Loucy (cell line): ENCODE measurements at regions not wholly inside any gene's neighbourhood (a gene's known extent, or its start where the extent isn't known, plus 50 kb on each side); places are given as distances from the start of the nearest gene placed in this dataset.

Experiments used
- H2AFZ ChIP-seq: fragments of 200-600 bp; sonication (generic); 2 replicates; pipeline ENCODE4 v1.6.0; 2016; ENCODE audit warnings: antibody characterized with exemption, mild to moderate bottlenecking, low read length, moderate library complexity
- H3F3A ChIP-seq: fragments of 200-600 bp; 2 replicates; pipeline ENCODE4 v1.6.0; 2016; ENCODE audit warnings: antibody characterized with exemption, low read depth, mild to moderate bottlenecking
- H3K27me3 ChIP-seq: fragments of 200-600 bp; sonication (generic); 2 replicates; pipeline ENCODE4 v1.6.1; 2014; ENCODE audit warnings: low read length, mild to moderate bottlenecking; ENCODE audit not compliant: insufficient read depth, poor library complexity, severe bottlenecking
- H3K36me3 ChIP-seq: fragments of 200-600 bp; sonication (generic); 2 replicates; pipeline ENCODE4 v1.6.1; 2016; ENCODE audit warnings: low read length; ENCODE audit not compliant: insufficient read depth
- H3K4me1 ChIP-seq: fragments of 200-600 bp; sonication (generic); 2 replicates; pipeline ENCODE4 v1.5.1; 2014; ENCODE audit warnings: low read length, mild to moderate bottlenecking; ENCODE audit not compliant: insufficient read depth, poor library complexity, severe bottlenecking
- H3K4me2 ChIP-seq: fragments of 200-600 bp; sonication (generic); 2 replicates; pipeline ENCODE4 v1.6.0; 2014; ENCODE audit warnings: antibody characterized with exemption, low read length, low read depth, mild to moderate bottlenecking; ENCODE audit not compliant: poor library complexity, severe bottlenecking
- H3K4me3 ChIP-seq: fragments of 200-600 bp; sonication (generic); 2 replicates; pipeline ENCODE4 v1.5.1; 2014; ENCODE audit warnings: low read length, mild to moderate bottlenecking, mixed read lengths; ENCODE audit not compliant: poor library complexity, severe bottlenecking
- H3K79me2 ChIP-seq: fragments of 200-600 bp; sonication (generic); 2 replicates; pipeline ENCODE4 v1.6.1; 2014; ENCODE audit warnings: low read length; ENCODE audit not compliant: insufficient read depth
- H3K9ac ChIP-seq: fragments of 200-600 bp; sonication (generic); 2 replicates; pipeline ENCODE4 v1.6.0; 2014; ENCODE audit warnings: mild to moderate bottlenecking, low read depth, low read length, moderate library complexity; ENCODE audit not compliant: poor library complexity, severe bottlenecking
- H3K9me2 ChIP-seq: fragments of 200-600 bp; sonication (generic); replicated peaks from 2 replicates; pipeline ENCODE4 v1.6.1; 2016; ENCODE audit warnings: low read depth, low read length, mixed read lengths
- H3K9me3 ChIP-seq: fragments of 200-600 bp; sonication (generic); 2 replicates; pipeline ENCODE4 v1.6.1; 2014; ENCODE audit warnings: mild to moderate bottlenecking, antibody characterized with exemption, low read length, low read depth; ENCODE audit not compliant: insufficient read depth
- H4K20me1 ChIP-seq: fragments of 200-600 bp; sonication (generic); 2 replicates; pipeline ENCODE4 v1.6.0; 2014; ENCODE audit warnings: antibody characterized with exemption, low read length, mild to moderate bottlenecking; ENCODE audit not compliant: insufficient read depth, poor library complexity, severe bottlenecking
- CTCF ChIP-seq: fragments of 200-600 bp; sonication (generic); conservative IDR thresholded peaks from 2 replicates; pipeline ENCODE4 v1.5.1; 2014; ENCODE audit warnings: mild to moderate bottlenecking, antibody characterized with exemption, low read length
- EZH2phosphoT487 ChIP-seq: fragments of 200-600 bp; IDR thresholded peaks from 2 replicates; pipeline ENCODE4 v1.6.1; 2018; ENCODE audit warnings: antibody characterized with exemption, mild to moderate bottlenecking, moderate library complexity, borderline replicate concordance

GRCh38 chr5:167057665-167058064 is 1233.8 kb upstream of the WWC1 start:
- Histone ChIP-seq H3K9me2 (no peaks in the 10 kb centered on the region), H3K79me2 (no peaks in the 10 kb centered on the region), H3F3A (no peaks in the 10 kb centered on the region), H3K27me3 (no peaks in the 10 kb centered on the region), H2AFZ (no peak overlapping the region), H3K4me2 (no peak overlapping the region), H3K4me1 (no peaks in the 10 kb centered on the region), H3K4me3 (no peak overlapping the region), H3K9ac (no peak overlapping the region), H3K36me3 (no peaks in the 10 kb centered on the region), H4K20me1 (no peaks in the 10 kb centered on the region), H3K9me3 (no peaks in the 10 kb centered on the region)
- no peak for TF ChIP-seq EZH2phosphoT487

DNA sequence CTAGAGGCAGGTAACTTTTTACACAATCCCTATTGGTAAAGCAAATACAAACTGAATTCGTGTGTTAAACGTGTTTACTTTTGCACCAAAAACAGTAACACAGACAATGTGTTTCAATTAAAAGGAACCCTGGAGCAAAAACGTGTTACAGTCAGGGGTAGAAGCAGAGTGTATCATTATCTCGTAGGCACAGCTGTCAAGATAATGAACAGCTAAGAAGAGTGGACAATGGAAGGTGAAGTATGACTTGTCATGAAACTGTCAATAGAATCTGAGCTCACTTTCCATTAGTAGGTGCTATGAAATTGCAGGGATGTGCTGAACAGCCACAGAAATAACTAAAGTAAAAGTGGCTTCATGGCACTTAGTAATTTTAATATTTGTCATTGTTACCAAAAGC is 1229.8 kb upstream of the WWC1 start:
- H3K4me1 ChIP-seq, result no peaks in the 10 kb centered on the region
- H3K4me3 ChIP-seq, result no peak overlapping the region
- H3K27me3 ChIP-seq, result no peaks in the 10 kb centered on the region
- TF ChIP-seq CTCF, result no peak
- H4K20me1 ChIP-seq, result no peaks in the 10 kb centered on the region
- H3F3A ChIP-seq, result no peaks in the 10 kb centered on the region
- no peak overlapping the region for H2AFZ ChIP-seq
- no peaks in the 10 kb centered on the region for H3K79me2 ChIP-seq
- no peaks in the 10 kb centered on the region for H3K9me3 ChIP-seq
- H3K36me3 ChIP-seq, result no peaks in the 10 kb centered on the region
- no peak overlapping the region for H3K4me2 ChIP-seq
- no peaks in the 10 kb centered on the region for H3K9me2 ChIP-seq
- no peak overlapping the region for H3K9ac ChIP-seq

DNA sequence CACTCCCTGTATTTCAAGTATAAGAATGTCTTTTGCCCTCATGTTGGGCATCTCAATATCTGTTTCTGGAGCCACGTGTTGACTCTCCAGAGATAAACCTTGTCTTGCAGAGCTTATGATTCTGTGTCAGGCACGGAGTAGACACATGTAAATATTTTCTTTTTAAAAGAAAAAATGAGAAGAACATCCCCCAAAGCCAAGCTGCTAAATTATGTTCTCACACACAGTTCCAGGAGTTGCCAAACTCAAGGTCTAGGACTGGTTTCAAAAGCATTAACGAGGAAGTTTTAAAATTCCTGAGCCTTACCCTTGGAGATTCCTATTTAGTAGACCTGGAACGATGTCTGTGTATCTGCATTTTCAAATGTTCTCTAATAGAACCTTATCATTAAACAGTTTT is 1228.3 kb upstream of the WWC1 start:
- Histone ChIP-seq H3K27me3 (no peaks in the 10 kb centered on the region), H3K9me3 (no peaks in the 10 kb centered on the region), H3K36me3 (no peaks in the 10 kb centered on the region), H3K79me2 (no peaks in the 10 kb centered on the region), H3K4me1 (no peaks in the 10 kb centered on the region), H3K4me2 (no peak overlapping the region), H4K20me1 (no peaks in the 10 kb centered on the region), H2AFZ (no peak overlapping the region), H3K9me2 (no peaks in the 10 kb centered on the region), H3F3A (no peaks in the 10 kb centered on the region), H3K4me3 (no peak overlapping the region), H3K9ac (no peak overlapping the region)
- TF ChIP-seq EZH2phosphoT487 (no peak), CTCF (no peak)

GRCh38 chr5:167063788-167064187 is 1227.7 kb upstream of the WWC1 start:
- Histone ChIP-seq H3K4me1 (no peaks in the 10 kb centered on the region), H3K9me2 (no peaks in the 10 kb centered on the region), H3K27me3 (no peaks in the 10 kb centered on the region), H3K9me3 (no peaks in the 10 kb centered on the region), H3K79me2 (no peaks in the 10 kb centered on the region), H4K20me1 (no peaks in the 10 kb centered on the region), H3K9ac (no peak overlapping the region), H2AFZ (no peak overlapping the region), H3F3A (no peaks in the 10 kb centered on the region), H3K36me3 (no peaks in the 10 kb centered on the region), H3K4me2 (no peak overlapping the region), H3K4me3 (no peak overlapping the region)
- no peak for TF ChIP-seq EZH2phosphoT487
- TF ChIP-seq CTCF, result no peak
